ENCODE measurements at regions not wholly inside any gene's neighbourhood (a gene's known extent, or its start where the extent isn't known, plus 50 kb on each side); places are given as distances from the start of the nearest gene placed in this dataset.

- Mint-ChIP-seq H3K4me1 (no peaks in the 10 kb centered on the region), H3K4me3 (no peak overlapping the region), H3K9me3 (no peaks in the 10 kb centered on the region), H3K27ac (no peak overlapping the region), H3K27me3 (peaks cover 17 to 18% of the 10 kb centered on the region in 2 donors), H3K36me3 (no peaks in the 10 kb centered on the region)
- Histone ChIP-seq H3K4me3 (ENCODE audit: control insufficient read depth in 1 of 2, extremely low read depth in 1 of 2, low read length in 1 of 2) (no peak overlapping the region), H3K9me3 (no peaks in the 10 kb centered on the region), H3K27ac (ENCODE audit: low read length) (no peak overlapping the region), H3K36me3 (ENCODE audit: control insufficient read depth in 2 of 2, extremely low read depth in 1 of 2, insufficient read depth in 1 of 2, low read length in 1 of 2) (no peaks in the 10 kb centered on the region), H3K4me1 (ENCODE audit: control insufficient read depth in 1 of 2, extremely low read depth in 1 of 2, insufficient read depth in 2 of 2, low read length in 2 of 2) (no peaks in the 10 kb centered on the region), H3K27me3 (replicated peaks in 1 of 2; ENCODE audit: control insufficient read depth in 2 of 2, extremely low read depth in 1 of 2, insufficient read depth in 2 of 2, low read length in 1 of 2) (peaks cover 2 to 20% of the 10 kb centered on the region in 2 experiments)
- CTCF ChIA-PET: no interaction called here
- WGBS (ENCODE audit: insufficient coverage): 89% methylated on average over 6 of the region's 6 CpGs
- ATAC-seq (replicated peaks in 1 of 4): no peak
- DNase-seq: no peak
- POLR2A ChIA-PET: no interaction called here
These were observed 220.8 kb downstream of the QKI start for GRCh38 chr6:163635315-163635714.

- DNase-seq (no peak), ATAC-seq (replicated peaks in 1 of 4) (no peak)
- Mint-ChIP-seq H3K27me3 (peaks cover 22% of the 10 kb centered on the region in 2 donors), H3K36me3 (no peaks in the 10 kb centered on the region), H3K4me3 (no peak overlapping the region), H3K27ac (no peak overlapping the region), H3K4me1 (no peaks in the 10 kb centered on the region), H3K9me3 (no peaks in the 10 kb centered on the region)
- H3K36me3 ChIP-seq (ENCODE audit: control insufficient read depth in 2 of 2, extremely low read depth in 1 of 2, insufficient read depth in 1 of 2, low read length in 1 of 2): no peaks in the 10 kb centered on the region
- no peak overlapping the region for H3K4me3 ChIP-seq (ENCODE audit: control insufficient read depth in 1 of 2, extremely low read depth in 1 of 2, low read length in 1 of 2)
- no peaks in the 10 kb centered on the region for H3K9me3 ChIP-seq
- ChIA-PET POLR2A (no interaction called here), CTCF (no interaction called here)
- 86% methylated on average over 17 of the region's 21 CpGs for WGBS (ENCODE audit: insufficient coverage)
- H3K4me1 ChIP-seq (ENCODE audit: control insufficient read depth in 1 of 2, extremely low read depth in 1 of 2, insufficient read depth in 2 of 2, low read length in 2 of 2): no peaks in the 10 kb centered on the region
- H3K27me3 ChIP-seq (replicated peaks in 1 of 2; ENCODE audit: control insufficient read depth in 2 of 2, extremely low read depth in 1 of 2, insufficient read depth in 2 of 2, low read length in 1 of 2): peaks cover 5 to 23% of the 10 kb centered on the region in 2 experiments
- H3K27ac ChIP-seq (ENCODE audit: low read length): no peak overlapping the region
These were observed 220.0 kb downstream of the QKI start for GRCh38 chr6:163634211-163635171.

- Mint-ChIP-seq H3K27ac (no peak overlapping the region), H3K36me3 (no peaks in the 10 kb centered on the region), H3K27me3 (peaks cover 26 to 28% of the 10 kb centered on the region in 2 donors), H3K4me3 (no peak overlapping the region), H3K4me1 (no peaks in the 10 kb centered on the region), H3K9me3 (no peaks in the 10 kb centered on the region)
- H3K4me1 ChIP-seq (ENCODE audit: control insufficient read depth in 1 of 2, extremely low read depth in 1 of 2, insufficient read depth in 2 of 2, low read length in 2 of 2): no peaks in the 10 kb centered on the region
- peaks cover 5 to 26% of the 10 kb centered on the region in 2 experiments for H3K27me3 ChIP-seq (replicated peaks in 1 of 2; ENCODE audit: control insufficient read depth in 2 of 2, extremely low read depth in 1 of 2, insufficient read depth in 2 of 2, low read length in 1 of 2)
- CTCF ChIA-PET: no interaction called here
- no peak overlapping the region for H3K4me3 ChIP-seq (ENCODE audit: control insufficient read depth in 1 of 2, extremely low read depth in 1 of 2, low read length in 1 of 2)
- H3K36me3 ChIP-seq (ENCODE audit: control insufficient read depth in 2 of 2, extremely low read depth in 1 of 2, insufficient read depth in 1 of 2, low read length in 1 of 2): no peaks in the 10 kb centered on the region
- H3K9me3 ChIP-seq: no peaks in the 10 kb centered on the region
- ATAC-seq (replicated peaks in 1 of 4) (no peak), DNase-seq (no peak)
- no peak overlapping the region for H3K27ac ChIP-seq (ENCODE audit: low read length)
- POLR2A ChIA-PET: no interaction called here
- 47% methylated on average over 22 of the region's 22 CpGs for WGBS (ENCODE audit: insufficient coverage)
These were observed 216.5 kb downstream of the QKI start for GRCh38 chr6:163630991-163631390.

GRCh38 chr6:163630572-163630971 is 216.1 kb downstream of the QKI start:
- Mint-ChIP-seq H3K4me3 (no peak overlapping the region), H3K27ac (no peak overlapping the region), H3K36me3 (no peaks in the 10 kb centered on the region), H3K4me1 (no peaks in the 10 kb centered on the region), H3K27me3 (peaks cover 25 to 31% of the 10 kb centered on the region in 2 donors), H3K9me3 (no peaks in the 10 kb centered on the region)
- no peaks in the 10 kb centered on the region for H3K4me1 ChIP-seq (ENCODE audit: control insufficient read depth in 1 of 2, extremely low read depth in 1 of 2, insufficient read depth in 2 of 2, low read length in 2 of 2)
- no peak for DNase-seq
- no peaks in the 10 kb centered on the region for H3K36me3 ChIP-seq (ENCODE audit: control insufficient read depth in 2 of 2, extremely low read depth in 1 of 2, insufficient read depth in 1 of 2, low read length in 1 of 2)
- POLR2A ChIA-PET: no interaction called here
- CTCF ChIA-PET: no interaction called here
- H3K27ac ChIP-seq (ENCODE audit: low read length): no peak overlapping the region
- no peak for ATAC-seq (replicated peaks in 1 of 4)
- peaks cover 5 to 26% of the 10 kb centered on the region in 2 experiments for H3K27me3 ChIP-seq (replicated peaks in 1 of 2; ENCODE audit: control insufficient read depth in 2 of 2, extremely low read depth in 1 of 2, insufficient read depth in 2 of 2, low read length in 1 of 2)
- no peak overlapping the region for H3K4me3 ChIP-seq (ENCODE audit: control insufficient read depth in 1 of 2, extremely low read depth in 1 of 2, low read length in 1 of 2)
- WGBS (ENCODE audit: insufficient coverage): 38% methylated on average over 34 of the region's 34 CpGs
- H3K9me3 ChIP-seq: no peaks in the 10 kb centered on the region

- H3K27me3 Mint-ChIP-seq: peaks cover 22 to 26% of the 10 kb centered on the region in 2 donors
- no peaks in the 10 kb centered on the region for H3K9me3 Mint-ChIP-seq
- Histone ChIP-seq H3K4me3 (ENCODE audit: control insufficient read depth in 1 of 2, extremely low read depth in 1 of 2, low read length in 1 of 2) (no peak overlapping the region), H3K27ac (ENCODE audit: low read length) (no peak overlapping the region), H3K36me3 (ENCODE audit: control insufficient read depth in 2 of 2, extremely low read depth in 1 of 2, insufficient read depth in 1 of 2, low read length in 1 of 2) (no peaks in the 10 kb centered on the region), H3K9me3 (no peaks in the 10 kb centered on the region), H3K27me3 (replicated peaks in 1 of 2; ENCODE audit: control insufficient read depth in 2 of 2, extremely low read depth in 1 of 2, insufficient read depth in 2 of 2, low read length in 1 of 2) (peaks cover 5 to 26% of the 10 kb centered on the region in 2 experiments), H3K4me1 (ENCODE audit: control insufficient read depth in 1 of 2, extremely low read depth in 1 of 2, insufficient read depth in 2 of 2, low read length in 2 of 2) (no peaks in the 10 kb centered on the region)
- no peaks in the 10 kb centered on the region for H3K36me3 Mint-ChIP-seq
- no peaks in the 10 kb centered on the region for H3K4me1 Mint-ChIP-seq
- POLR2A ChIA-PET: no interaction called here
- no peak overlapping the region for H3K4me3 Mint-ChIP-seq
- DNase-seq: no peak
- no peak overlapping the region for H3K27ac Mint-ChIP-seq
- 69% methylated on average over 16 of the region's 16 CpGs for WGBS (ENCODE audit: insufficient coverage)
- no peak for ATAC-seq (replicated peaks in 1 of 4)
- CTCF ChIA-PET: no interaction called here
These were observed 215.6 kb downstream of the QKI start for GRCh38 chr6:163630096-163630495.

Data from T-cell (primary cell).